Activated naive CD4-positive, alpha-beta T cell treated with anti-CD3 and anti-CD28 coated beads, Interleukin-2, amount 10 ng/mL, durations not matched to agents 7 days and 5 days (primary cell): ENCODE measurements at regions not wholly inside any gene's neighbourhood (a gene's known extent, or its start where the extent isn't known, plus 50 kb on each side); places are given as distances from the start of the nearest gene placed in this dataset.

ENCODE experiments used
- CTCF ChIA-PET: fragments of 350-600 bp; sonication (Branson Sonifier 250); formaldehyde crosslinking; loops from one replicate; lab custom pipeline; 2021; ENCODE audit warnings: antibody characterized with exemption; lab: Charles Lee
- DNase-seq: peaks from one replicate; pipeline ENCODE4 v3.0.0-alpha.2; 2020
- H3K27ac Mint-ChIP-seq: one replicate; pipeline ENCODE4 v1.8.0; 2021; ENCODE audit warnings: mild to moderate bottlenecking, moderate library complexity, mixed read lengths
- H3K27me3 Mint-ChIP-seq: one replicate; pipeline ENCODE4 v1.8.0; 2021; ENCODE audit warnings: mild to moderate bottlenecking, mixed read lengths
- H3K36me3 Mint-ChIP-seq: one replicate; pipeline ENCODE4 v1.8.0; 2021; ENCODE audit warnings: mixed read lengths
- H3K4me1 Mint-ChIP-seq: one replicate; pipeline ENCODE4 v1.8.0; 2021; ENCODE audit warnings: mixed read lengths
- H3K4me3 Mint-ChIP-seq: one replicate; pipeline ENCODE4 v1.8.0; 2021; ENCODE audit warnings: mild to moderate bottlenecking, moderate library complexity, mixed read lengths
- H3K9me3 Mint-ChIP-seq: one replicate; pipeline ENCODE4 v1.8.0; 2021; ENCODE audit warnings: mixed read lengths

DNA sequence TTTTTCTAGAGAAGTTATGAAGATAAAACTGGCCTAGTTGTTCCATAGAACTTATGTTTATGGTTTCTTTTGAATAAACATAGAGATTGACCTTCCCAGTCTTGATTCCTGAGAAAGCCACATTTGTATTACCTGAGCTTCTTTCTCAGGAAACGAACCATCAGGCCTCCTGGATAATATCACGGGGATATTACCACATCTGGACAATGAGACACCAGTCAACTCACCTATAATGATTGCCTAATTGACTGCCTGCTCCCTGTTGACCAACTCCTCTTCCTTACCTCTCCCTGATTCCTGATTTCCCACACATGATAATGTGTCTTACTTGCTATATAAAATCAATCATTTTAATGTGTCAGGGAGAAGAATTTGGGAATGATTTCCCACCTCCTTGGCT lies 822.7 kb downstream of the LRFN5 start:
- CTCF ChIA-PET: no interaction called here
- no peaks in the 10 kb centered on the region for H3K36me3 Mint-ChIP-seq
- H3K4me3 Mint-ChIP-seq: no peak overlapping the region

DNA sequence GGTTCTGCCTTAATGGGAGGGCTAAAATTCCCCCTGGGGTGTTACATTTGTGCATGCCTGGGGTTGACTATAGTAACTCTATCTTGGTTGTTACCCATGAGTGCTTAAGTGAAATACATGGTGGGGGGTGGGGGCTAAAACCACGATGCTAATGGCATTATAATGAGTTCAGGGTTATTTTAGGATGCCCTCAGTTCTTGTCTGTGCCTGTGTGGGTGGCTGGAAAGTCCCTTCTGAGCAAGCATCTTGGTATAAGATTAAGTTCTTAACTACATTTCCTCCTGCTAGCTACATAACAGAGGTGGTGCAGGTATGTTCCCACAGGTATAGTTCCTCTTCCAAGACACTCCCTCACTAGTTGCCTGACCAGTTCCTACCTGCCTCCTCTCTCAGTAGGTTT lies 822.3 kb downstream of the LRFN5 start:
- H3K9me3 Mint-ChIP-seq: peaks cover 15% of the 10 kb centered on the region
- no peaks in the 10 kb centered on the region for H3K27me3 Mint-ChIP-seq
- no peaks in the 10 kb centered on the region for H3K36me3 Mint-ChIP-seq
- H3K4me3 Mint-ChIP-seq: no peak overlapping the region
- no peak overlapping the region for H3K27ac Mint-ChIP-seq
- no peak for DNase-seq
- CTCF ChIA-PET: no interaction called here
- no peaks in the 10 kb centered on the region for H3K4me1 Mint-ChIP-seq

More for the DNA sequence above, 822.7 kb downstream of the LRFN5 start:
- no peak for DNase-seq
- Mint-ChIP-seq H3K4me1 (no peaks in the 10 kb centered on the region), H3K27ac (no peak overlapping the region), H3K9me3 (peaks cover 15% of the 10 kb centered on the region), H3K27me3 (no peaks in the 10 kb centered on the region)

DNA sequence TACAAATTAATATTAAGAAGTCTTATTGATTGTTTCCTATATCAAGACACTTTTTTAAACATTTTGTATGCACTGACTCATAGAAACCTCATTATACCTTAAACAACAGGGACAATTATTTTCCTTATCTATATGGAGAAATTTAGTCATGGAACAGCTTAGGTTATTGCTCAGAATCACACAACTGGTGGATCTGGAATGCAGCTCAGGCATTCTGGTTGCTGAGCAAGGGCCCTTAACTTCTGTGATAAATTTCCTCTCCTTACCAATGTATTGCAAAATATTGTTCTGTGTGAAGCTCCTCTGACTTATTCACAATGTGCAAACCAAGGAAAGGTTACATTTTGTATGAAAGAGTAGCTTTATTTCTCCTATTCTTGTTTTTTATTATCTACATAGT lies 817.8 kb downstream of the LRFN5 start:
- CTCF ChIA-PET: no interaction called here
- H3K27ac Mint-ChIP-seq: no peak overlapping the region
- H3K27me3 Mint-ChIP-seq: no peaks in the 10 kb centered on the region
- H3K4me3 Mint-ChIP-seq: no peak overlapping the region
- no peaks in the 10 kb centered on the region for H3K9me3 Mint-ChIP-seq
- H3K36me3 Mint-ChIP-seq: no peaks in the 10 kb centered on the region
- H3K4me1 Mint-ChIP-seq: no peaks in the 10 kb centered on the region
- DNase-seq: no peak

DNA sequence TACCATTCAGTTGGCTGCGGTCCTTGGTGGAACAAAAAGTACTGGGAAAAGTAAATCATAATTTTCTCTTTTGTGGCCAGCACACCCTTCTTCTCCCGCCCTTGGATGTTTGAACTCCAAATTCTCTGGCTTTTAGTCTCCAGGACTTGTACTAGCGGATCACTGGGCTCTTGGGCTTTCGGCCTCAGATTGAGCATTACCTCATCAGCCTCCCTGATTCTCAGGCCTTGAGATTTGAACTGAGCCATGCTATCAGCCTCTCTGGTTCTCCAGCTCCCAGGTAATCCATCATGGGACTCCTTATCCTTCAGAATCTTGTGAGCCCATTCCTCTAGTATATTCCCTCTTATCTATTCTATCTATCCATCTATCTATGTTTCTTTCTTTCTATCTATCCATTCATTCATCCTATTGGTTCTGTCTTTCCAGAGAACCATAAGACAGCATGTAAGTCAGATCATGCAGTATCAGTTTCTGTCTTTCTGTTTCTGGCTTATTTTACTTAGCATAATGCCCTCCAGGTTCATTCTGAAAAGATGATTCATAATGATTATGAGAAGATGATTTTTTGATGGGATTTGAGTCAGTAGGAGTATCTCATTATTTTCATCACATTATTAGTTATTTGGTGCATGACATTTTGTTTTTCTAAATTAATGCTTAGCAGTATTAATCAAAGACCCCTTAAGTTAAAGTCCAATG lies 814.9 kb downstream of the LRFN5 start:
- Mint-ChIP-seq H3K36me3 (no peaks in the 10 kb centered on the region), H3K4me1 (no peaks in the 10 kb centered on the region), H3K9me3 (no peaks in the 10 kb centered on the region), H3K27me3 (no peaks in the 10 kb centered on the region), H3K4me3 (no peak overlapping the region), H3K27ac (no peak overlapping the region)
- CTCF ChIA-PET: no interaction called here
- DNase-seq: no peak

DNA sequence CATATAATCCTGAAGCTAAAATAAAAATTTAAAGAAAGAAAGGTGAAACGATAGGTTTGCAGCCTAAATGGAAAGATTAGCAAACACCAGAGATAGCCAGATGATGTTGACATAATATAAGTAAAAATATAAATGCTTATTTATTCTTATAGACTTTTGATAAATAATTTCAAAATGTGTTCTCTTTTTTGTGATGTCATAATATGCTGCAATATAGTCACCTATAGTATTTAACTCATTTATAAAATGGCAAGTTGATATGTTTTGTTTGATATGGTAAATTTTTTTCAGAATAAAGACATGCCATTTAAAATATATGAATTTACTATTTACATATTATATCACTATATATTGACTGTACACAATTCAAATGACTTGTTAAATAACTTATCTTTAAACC lies 813.4 kb downstream of the LRFN5 start:
- no peak for DNase-seq
- H3K4me1 Mint-ChIP-seq: no peaks in the 10 kb centered on the region
- no peak overlapping the region for H3K4me3 Mint-ChIP-seq
- no peaks in the 10 kb centered on the region for H3K9me3 Mint-ChIP-seq
- no peaks in the 10 kb centered on the region for H3K27me3 Mint-ChIP-seq
- H3K27ac Mint-ChIP-seq: no peak overlapping the region
- H3K36me3 Mint-ChIP-seq: no peaks in the 10 kb centered on the region
- CTCF ChIA-PET: no interaction called here

DNA sequence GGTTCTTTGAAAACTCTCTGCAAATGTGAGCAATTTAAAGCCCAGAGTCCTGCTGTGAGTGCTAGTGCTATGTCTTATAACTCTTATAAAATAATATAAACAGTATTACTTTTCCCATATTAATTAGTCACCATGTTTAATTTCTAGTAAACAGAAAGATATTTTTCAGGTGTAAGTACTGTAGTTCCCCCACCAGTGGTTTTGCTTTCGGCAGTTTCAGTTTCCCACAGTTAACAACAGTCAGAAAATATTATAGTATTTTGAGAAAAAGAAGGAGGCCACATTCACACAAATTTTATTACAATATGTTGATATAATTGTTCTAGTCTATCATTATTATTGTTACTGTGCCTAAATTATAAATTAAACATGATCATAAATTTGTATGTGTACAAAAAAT lies 800.5 kb downstream of the LRFN5 start:
- Mint-ChIP-seq H3K36me3 (no peaks in the 10 kb centered on the region), H3K27me3 (no peaks in the 10 kb centered on the region), H3K9me3 (peaks cover 7% of the 10 kb centered on the region), H3K27ac (no peak overlapping the region), H3K4me3 (no peak overlapping the region), H3K4me1 (no peaks in the 10 kb centered on the region)
- no peak for DNase-seq
- CTCF ChIA-PET: no interaction called here

DNA sequence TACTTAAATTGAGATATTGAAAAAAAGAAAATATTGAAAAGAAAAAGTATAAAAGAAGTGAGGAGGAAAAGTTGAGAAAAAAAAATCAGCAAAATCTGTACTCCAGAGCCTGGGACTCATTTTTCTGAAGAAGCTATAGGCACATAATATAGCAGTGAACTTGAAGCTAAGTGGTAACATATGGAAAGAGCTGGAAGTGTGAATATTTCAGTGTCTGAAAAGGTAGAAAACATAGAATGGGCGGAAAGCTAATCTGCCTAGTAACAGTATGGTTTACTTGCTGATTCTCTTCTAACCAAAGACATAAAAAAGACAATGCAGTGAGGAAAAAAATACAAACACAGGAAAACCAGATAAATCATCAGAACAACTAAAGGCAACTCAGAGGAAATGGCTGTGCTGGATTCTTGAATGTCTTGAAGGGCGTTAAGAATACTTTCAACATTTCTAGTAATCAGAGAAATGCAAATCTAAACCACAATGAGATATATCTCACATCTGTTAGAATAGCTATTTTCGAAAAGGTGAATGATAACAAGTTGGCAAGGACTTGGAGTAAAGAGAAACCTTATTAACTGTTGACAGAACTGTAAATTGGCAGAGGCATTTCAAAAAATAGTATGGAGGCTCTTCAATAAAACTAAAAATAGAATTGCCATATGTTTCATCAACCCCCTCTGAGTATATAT lies 784.6 kb downstream of the LRFN5 start:
- Mint-ChIP-seq H3K27me3 (no peaks in the 10 kb centered on the region), H3K27ac (no peak overlapping the region), H3K4me1 (no peaks in the 10 kb centered on the region), H3K4me3 (no peak overlapping the region), H3K9me3 (no peaks in the 10 kb centered on the region), H3K36me3 (no peaks in the 10 kb centered on the region)
- CTCF ChIA-PET: no interaction called here
- no peak for DNase-seq

DNA sequence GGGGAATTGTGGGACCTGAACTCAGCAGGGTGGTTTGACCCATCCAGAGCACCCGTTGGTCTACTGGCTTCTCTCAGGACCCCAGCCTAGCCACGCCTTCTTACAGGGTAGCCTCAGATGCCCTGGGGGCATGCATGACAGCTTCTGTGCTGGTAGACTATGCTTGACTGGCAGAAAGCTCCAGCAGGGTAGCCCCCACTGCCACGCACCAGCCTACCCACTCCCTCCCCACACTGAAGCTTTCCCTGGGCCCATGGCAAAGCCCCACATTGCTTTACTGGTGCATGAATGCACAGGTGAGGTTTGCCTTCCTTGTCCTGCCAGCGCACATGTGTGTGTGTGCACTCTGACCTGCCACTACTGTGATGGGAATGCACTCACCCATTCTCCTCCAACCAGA lies 772.2 kb downstream of the LRFN5 start:
- Mint-ChIP-seq H3K4me3 (no peak overlapping the region), H3K27me3 (no peaks in the 10 kb centered on the region), H3K9me3 (peaks cover 5% of the 10 kb centered on the region), H3K4me1 (no peaks in the 10 kb centered on the region), H3K27ac (no peak overlapping the region), H3K36me3 (no peaks in the 10 kb centered on the region)
- no peak for DNase-seq
- CTCF ChIA-PET: no interaction called here

DNA sequence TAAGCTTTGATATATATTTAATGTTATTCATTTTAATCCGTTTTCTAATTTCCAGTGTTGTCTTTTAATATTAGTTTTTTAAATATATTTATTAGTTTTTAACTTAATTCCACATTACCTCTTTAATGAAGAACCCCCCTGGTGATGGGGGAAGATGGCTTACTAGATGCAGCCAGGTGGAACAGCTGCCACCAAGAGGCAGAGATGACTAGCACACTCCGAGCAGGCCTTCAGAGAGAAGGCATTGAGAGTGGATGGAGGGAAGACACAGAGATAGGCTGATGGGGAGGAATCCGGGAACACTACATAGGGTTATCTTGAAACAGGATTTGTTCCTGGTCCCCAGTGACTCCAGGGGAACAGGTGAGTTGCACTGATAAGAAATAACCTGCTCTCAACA lies 771.6 kb downstream of the LRFN5 start:
- Mint-ChIP-seq H3K9me3 (peaks cover 5% of the 10 kb centered on the region), H3K27ac (no peak overlapping the region), H3K27me3 (no peaks in the 10 kb centered on the region), H3K4me3 (no peak overlapping the region), H3K36me3 (no peaks in the 10 kb centered on the region), H3K4me1 (no peaks in the 10 kb centered on the region)
- DNase-seq: no peak
- CTCF ChIA-PET: no interaction called here

DNA sequence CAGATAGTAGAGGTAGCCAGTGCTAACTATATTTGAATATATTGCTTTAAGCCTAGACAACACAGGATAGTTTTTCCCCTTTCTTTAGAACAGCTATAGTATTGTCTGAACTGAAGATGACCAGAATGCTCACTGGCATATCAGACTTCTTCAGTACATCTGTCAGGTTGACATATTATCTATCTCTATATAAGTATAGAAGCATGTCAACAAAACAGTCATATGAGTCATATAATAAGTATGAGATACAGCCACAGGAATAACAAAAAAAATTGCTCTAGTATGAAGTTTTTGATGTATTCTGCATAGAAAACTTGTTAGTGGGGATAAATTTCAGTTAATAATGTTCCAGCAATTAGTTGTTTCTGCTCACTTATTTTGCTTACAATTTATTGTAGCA lies 767.7 kb downstream of the LRFN5 start:
- no peak overlapping the region for H3K4me3 Mint-ChIP-seq
- DNase-seq: no peak
- peaks cover 1% of the 10 kb centered on the region for H3K9me3 Mint-ChIP-seq
- H3K27ac Mint-ChIP-seq: no peak overlapping the region
- no peaks in the 10 kb centered on the region for H3K4me1 Mint-ChIP-seq
- no peaks in the 10 kb centered on the region for H3K36me3 Mint-ChIP-seq
- CTCF ChIA-PET: no interaction called here
- H3K27me3 Mint-ChIP-seq: no peaks in the 10 kb centered on the region

DNA sequence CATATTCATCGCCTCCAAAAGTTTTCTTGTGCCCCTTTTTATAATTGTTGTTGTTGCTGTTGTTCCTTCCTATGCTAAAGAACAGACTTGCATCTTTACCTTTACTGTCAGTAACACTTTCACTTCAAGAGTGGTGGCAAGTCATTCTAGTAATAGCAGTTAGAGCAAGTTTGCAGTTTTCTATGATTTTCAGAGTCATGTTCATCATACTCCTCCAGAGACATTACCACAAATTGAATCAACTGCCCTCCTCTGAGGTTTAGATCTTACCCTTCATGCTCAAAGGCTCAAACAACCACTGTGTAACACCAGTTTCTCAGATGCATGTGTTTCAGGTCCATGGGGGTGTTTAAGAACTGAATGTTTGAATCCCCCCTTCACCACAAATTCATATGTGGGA lies 763.4 kb downstream of the LRFN5 start:
- Mint-ChIP-seq H3K27ac (no peak overlapping the region), H3K27me3 (no peaks in the 10 kb centered on the region), H3K36me3 (no peaks in the 10 kb centered on the region), H3K4me1 (no peaks in the 10 kb centered on the region), H3K9me3 (no peaks in the 10 kb centered on the region), H3K4me3 (no peak overlapping the region)
- CTCF ChIA-PET: no interaction called here
- DNase-seq: no peak

DNA sequence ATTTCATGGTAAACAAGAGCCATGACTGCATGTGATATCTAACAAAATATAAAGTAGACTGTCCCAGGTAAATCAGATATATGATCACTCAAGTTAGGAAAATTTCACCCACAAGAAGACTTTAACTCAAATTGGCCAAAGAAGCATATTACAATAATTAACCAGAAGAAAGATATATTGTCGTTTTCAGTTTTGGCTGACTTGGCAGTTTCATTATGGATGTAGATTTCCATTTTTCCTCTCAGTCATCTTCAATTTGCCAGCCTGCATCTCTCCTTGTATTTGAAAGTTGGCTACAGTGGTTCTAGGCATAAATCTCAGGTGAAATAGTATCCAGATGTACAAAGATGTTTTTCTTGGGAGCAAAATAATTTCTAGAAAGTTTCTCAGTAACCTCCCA lies 761.6 kb downstream of the LRFN5 start:
- CTCF ChIA-PET: no interaction called here
- Mint-ChIP-seq H3K27ac (no peak overlapping the region), H3K36me3 (no peaks in the 10 kb centered on the region), H3K4me1 (no peaks in the 10 kb centered on the region), H3K27me3 (no peaks in the 10 kb centered on the region), H3K4me3 (no peak overlapping the region), H3K9me3 (no peaks in the 10 kb centered on the region)
- DNase-seq: no peak

DNA sequence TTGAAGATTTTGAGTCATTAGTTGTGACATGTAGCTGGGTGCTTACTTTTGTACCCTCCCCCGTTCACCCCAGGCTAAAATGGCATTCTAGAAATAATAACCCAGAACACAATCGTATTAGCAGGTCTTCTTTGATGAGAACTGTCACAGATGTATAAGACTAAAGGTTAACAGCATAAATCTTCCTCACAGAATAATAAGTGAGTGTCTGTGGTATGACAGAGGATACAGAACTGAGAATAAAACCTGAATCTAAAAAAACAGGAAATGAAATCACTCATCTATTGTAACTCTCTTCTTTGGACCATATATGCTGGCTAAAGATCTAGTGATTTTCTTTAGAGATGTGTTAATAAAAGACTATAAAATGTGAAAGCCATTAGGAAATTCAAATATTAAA lies 746.6 kb downstream of the LRFN5 start:
- no peaks in the 10 kb centered on the region for H3K4me1 Mint-ChIP-seq
- no peak overlapping the region for H3K4me3 Mint-ChIP-seq
- DNase-seq: no peak
- H3K36me3 Mint-ChIP-seq: no peaks in the 10 kb centered on the region
- CTCF ChIA-PET: no interaction called here
- H3K27ac Mint-ChIP-seq: no peak overlapping the region
- H3K9me3 Mint-ChIP-seq: peaks cover 5% of the 10 kb centered on the region
- no peaks in the 10 kb centered on the region for H3K27me3 Mint-ChIP-seq

DNA sequence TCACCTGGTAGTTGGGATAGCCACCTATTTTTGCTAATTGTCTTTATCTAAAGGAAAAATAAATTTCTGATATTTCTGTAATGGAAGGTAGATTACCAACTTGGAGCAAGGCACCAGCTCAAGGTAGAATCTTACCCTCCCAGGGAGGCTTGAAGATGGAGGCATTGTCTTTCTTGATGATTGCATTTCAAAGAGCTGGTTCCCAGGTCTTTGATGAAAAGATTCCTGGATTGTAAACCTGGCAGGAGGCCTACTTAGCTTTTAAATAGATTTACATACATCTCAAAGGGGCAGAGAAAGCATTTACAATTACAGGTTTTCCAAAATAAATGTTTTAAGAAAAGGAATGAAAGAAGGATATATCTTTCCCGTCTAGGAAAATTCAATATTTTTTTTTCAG lies 729.2 kb downstream of the LRFN5 start:
- CTCF ChIA-PET: no interaction called here
- Mint-ChIP-seq H3K4me3 (no peak overlapping the region), H3K9me3 (peaks cover 6% of the 10 kb centered on the region), H3K4me1 (no peaks in the 10 kb centered on the region), H3K36me3 (no peaks in the 10 kb centered on the region), H3K27ac (no peak overlapping the region), H3K27me3 (no peaks in the 10 kb centered on the region)
- no peak for DNase-seq

DNA sequence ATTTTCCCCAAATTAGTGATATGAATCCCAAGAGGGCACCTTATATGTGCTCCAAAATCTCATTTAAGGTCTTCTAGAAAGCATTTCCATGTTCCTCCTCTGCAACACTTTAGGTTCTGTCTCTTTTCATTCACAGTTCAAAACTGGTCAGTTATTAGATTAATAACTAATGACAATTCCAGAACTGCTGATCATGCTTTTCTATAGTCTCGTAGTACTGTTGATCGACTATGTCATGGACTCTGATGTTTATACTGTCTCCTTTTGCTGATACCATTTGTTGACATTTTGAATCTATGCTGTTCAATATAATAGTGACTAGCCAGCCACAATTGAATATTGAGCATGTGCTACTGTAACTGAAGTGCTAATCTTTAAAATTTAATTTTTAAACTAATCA lies 728.3 kb downstream of the LRFN5 start:
- H3K27me3 Mint-ChIP-seq: no peaks in the 10 kb centered on the region
- H3K36me3 Mint-ChIP-seq: no peaks in the 10 kb centered on the region
- H3K4me1 Mint-ChIP-seq: no peaks in the 10 kb centered on the region
- CTCF ChIA-PET: no interaction called here
- no peak for DNase-seq
- peaks cover 6% of the 10 kb centered on the region for H3K9me3 Mint-ChIP-seq
- no peak overlapping the region for H3K4me3 Mint-ChIP-seq
- H3K27ac Mint-ChIP-seq: no peak overlapping the region
